B cell (primary cell): ENCODE measurements at regions not wholly inside any gene's neighbourhood (a gene's known extent, or its start where the extent isn't known, plus 50 kb on each side); places are given as distances from the start of the nearest gene placed in this dataset.

Experiments
- ATAC-seq: fragments of 200-7000 bp; cut with Tn5 transposase; one replicate; pipeline ENCODE4 v1.10.0; 2021; ENCODE audit warnings: low read depth, mild to moderate bottlenecking, moderate number of reproducible peaks, moderate library complexity
- CTCF ChIA-PET: fragments of 350-600 bp; sonication (Branson Sonifier 250); formaldehyde crosslinking; loops from one replicate; lab custom pipeline; 2021; ENCODE audit warnings: antibody characterized with exemption, inconsistent platforms; lab: Charles Lee
- POLR2A ChIA-PET: fragments of 350-600 bp; sonication (Branson Sonifier 250); formaldehyde crosslinking; loops from one replicate; lab custom pipeline; 2021; ENCODE audit warnings: antibody characterized with exemption; lab: Charles Lee
- DNase-seq: peaks from one replicate; pipeline ENCODE4 v3.0.0; 2013
- H2AFZ ChIP-seq: 2 replicates; pipeline ENCODE4 v1.6.1; 2012; ENCODE audit warnings: mild to moderate bottlenecking, low read depth, low read length; ENCODE audit not compliant: insufficient read depth, poor library complexity, severe bottlenecking
- H3K27ac ChIP-seq, 2 donors: 1 replicate in 1 of 2; 2 replicates in 1 of 2; pipeline ENCODE4 v1.5.1; 2012 to 2013; ENCODE audit warnings: low read length in 2 of 2, mild to moderate bottlenecking in 2 of 2, moderate library complexity in 1 of 2
- H3K27me3 ChIP-seq, 4 experiments: fragments of 200-600 bp in 1 of 4; sonication (generic) in 1 of 4; replicated peaks in 1 of 4; 1 replicate in 2 of 4; 2 replicates in 2 of 4; pipeline versions ENCODE4 v1.6.1 to v1.7.0; 2013 to 2016; ENCODE audit warnings: low read length in 3 of 4, mild to moderate bottlenecking in 2 of 4, mixed read lengths in 1 of 4, moderate library complexity in 1 of 4; ENCODE audit not compliant: insufficient read depth in 4 of 4, control insufficient read depth in 3 of 4; ENCODE audit errors: control extremely low read depth in 1 of 4
- H3K36me3 ChIP-seq, 2 experiments: replicated peaks in 1 of 2; 1 replicate in 1 of 2; 2 replicates in 1 of 2; pipeline versions ENCODE4 v1.6.1 to v1.7.1; 2013; ENCODE audit warnings: low read length in 1 of 2; ENCODE audit not compliant: insufficient read depth in 2 of 2, control insufficient read depth in 1 of 2; ENCODE audit errors: control extremely low read depth in 1 of 2, extremely low read depth in 1 of 2
- H3K4me1 ChIP-seq, 2 donors: fragments of 200-600 bp in 1 of 2; sonication (generic) in 1 of 2; 1 replicate in 1 of 2; 2 replicates in 1 of 2; pipeline versions ENCODE4 v1.5.1 to v1.6.1; 2013 to 2017; ENCODE audit warnings: low read length in 2 of 2; ENCODE audit not compliant: control insufficient read depth in 2 of 2, insufficient read depth in 2 of 2
- H3K4me2 ChIP-seq: replicated peaks from 2 replicates; pipeline ENCODE3; 2012; ENCODE audit warnings: mild to moderate bottlenecking, low read depth, low read length; ENCODE audit not compliant: poor library complexity, severe bottlenecking
- H3K4me3 ChIP-seq, 5 experiments: fragments of 200-600 bp in 1 of 5; sonication (generic) in 1 of 5; 1 replicate in 3 of 5; 2 replicates in 2 of 5; pipeline versions ENCODE4 v1.5.1 to v1.7.0; 2011 to 2016; ENCODE audit warnings: low read length in 4 of 5, mild to moderate bottlenecking in 4 of 5, low read depth in 2 of 5, control low read depth in 1 of 5, moderate library complexity in 1 of 5; ENCODE audit not compliant: insufficient read depth in 1 of 5; ENCODE audit errors: control extremely low read depth in 1 of 5, extremely low read depth in 1 of 5
- H3K79me2 ChIP-seq: fragments of 200-600 bp; sonication (generic); one replicate; pipeline ENCODE4 v1.6.0; 2016; ENCODE audit warnings: low read length; ENCODE audit not compliant: control insufficient read depth, insufficient read depth
- H3K9ac ChIP-seq: fragments of 200-600 bp; sonication (generic); 2 replicates; pipeline ENCODE4 v1.6.1; 2017; ENCODE audit warnings: mild to moderate bottlenecking, low read length, moderate library complexity
- H3K9me3 ChIP-seq, 3 donors: one replicate each; pipeline versions ENCODE4 v1.6.1 to v1.7.1; 2013; ENCODE audit warnings: low read length in 2 of 3; ENCODE audit not compliant: control insufficient read depth in 2 of 3, insufficient read depth in 1 of 3; ENCODE audit errors: control extremely low read depth in 1 of 3
- H4K20me1 ChIP-seq: 2 replicates; pipeline ENCODE4 v1.6.0; 2012; ENCODE audit warnings: mild to moderate bottlenecking, low read length; ENCODE audit not compliant: insufficient read depth, control insufficient read depth, poor library complexity, severe bottlenecking
- H3K27ac Mint-ChIP-seq: one replicate; pipeline ENCODE4 v1.8.0; 2021; ENCODE audit warnings: mixed read lengths
- H3K27me3 Mint-ChIP-seq: one replicate; pipeline ENCODE4 v1.8.0; 2021; ENCODE audit warnings: mixed read lengths
- H3K4me1 Mint-ChIP-seq: one replicate; pipeline ENCODE4 v1.8.0; 2021; ENCODE audit warnings: mixed read lengths
- H3K4me3 Mint-ChIP-seq: one replicate; pipeline ENCODE4 v1.8.0; 2021; ENCODE audit warnings: mixed read lengths
- H3K9me3 Mint-ChIP-seq: one replicate; pipeline ENCODE4 v1.8.0; 2022; ENCODE audit warnings: mixed read lengths; ENCODE audit not compliant: insufficient read depth
- CTCF ChIP-seq: fragments of 200-600 bp; IDR thresholded peaks from one replicate; pipeline ENCODE4 v1.8.0; 2022; ENCODE audit warnings: antibody characterized with exemption, mild to moderate bottlenecking
- EZH2 ChIP-seq: IDR thresholded peaks from 2 replicates; pipeline ENCODE4 v1.6.1; 2012; ENCODE audit warnings: borderline replicate concordance, low read depth, mild to moderate bottlenecking, moderate library complexity, low read length; ENCODE audit not compliant: insufficient read depth, poor library complexity, severe bottlenecking
- WGBS: methylation state at CpG from one replicate; pipeline ENCODE4 v1.1.5; 2013; ENCODE audit warnings: missing lambda C conversion rate; ENCODE audit not compliant: insufficient coverage; 5-methylcytosine and 5-hydroxymethylcytosine counted together
- intact Hi-C: fragments of 100-400 bp; cut with micrococcal nuclease; formaldehyde crosslinking; loops from one replicate; pipeline ENCODE4 v1.10.0; 2022

DNA sequence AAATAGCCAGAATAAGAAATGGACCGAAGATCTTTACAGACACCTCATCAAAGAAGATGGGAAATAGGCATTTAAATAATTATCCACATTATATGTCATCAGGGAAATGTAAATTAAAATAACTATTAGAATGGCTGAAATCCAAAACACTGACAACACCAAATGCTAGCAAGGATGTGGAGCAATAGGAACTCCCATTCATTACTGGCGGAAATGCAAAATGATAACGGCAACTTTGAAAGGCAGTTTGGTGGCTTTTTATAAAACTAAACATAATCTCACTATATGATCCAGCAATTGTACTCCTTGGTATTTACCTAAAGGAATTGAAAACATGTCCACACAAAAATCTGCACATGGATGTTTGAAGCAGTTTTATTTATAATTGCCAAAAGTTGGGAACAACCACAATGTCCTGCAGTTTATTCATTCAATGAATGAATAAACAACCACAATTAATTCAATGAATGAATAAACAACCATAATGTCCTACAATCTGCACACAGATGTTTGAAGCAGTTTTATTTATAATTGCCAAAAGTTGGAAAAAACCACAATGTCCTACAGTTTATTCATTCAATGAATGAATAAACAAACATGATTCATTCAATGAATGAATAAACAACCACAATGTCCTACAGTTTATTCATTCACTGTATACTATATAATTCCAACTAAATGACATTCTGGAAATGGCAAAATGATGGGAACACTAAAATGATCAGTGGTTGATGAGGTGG lies 117.6 kb upstream of the PCDH18 start:
- ChIA-PET POLR2A (no interaction called here), CTCF (no interaction called here)
- TF ChIP-seq CTCF (no peak), EZH2 (no peak)
- Histone ChIP-seq H3K36me3 (no peaks in the 10 kb centered on the region), H3K4me3 (no peak overlapping the region), H3K27me3 (no peaks in the 10 kb centered on the region), H3K9me3 (no peaks in the 10 kb centered on the region), H3K4me2 (no peak overlapping the region), H3K4me1 (no peaks in the 10 kb centered on the region), H2AFZ (no peak overlapping the region), H3K27ac (no peak overlapping the region), H4K20me1 (no peaks in the 10 kb centered on the region), H3K9ac (no peak overlapping the region), H3K79me2 (no peaks in the 10 kb centered on the region)
- Mint-ChIP-seq H3K4me3 (no peak overlapping the region), H3K27ac (no peak overlapping the region), H3K9me3 (peaks cover 3% of the 10 kb centered on the region), H3K4me1 (no peaks in the 10 kb centered on the region), H3K27me3 (no peaks in the 10 kb centered on the region)
- ATAC-seq (no peak), DNase-seq (no peak)
- intact Hi-C loops = no loop called here
- WGBS = no CpG with 5 or more reads among the region's 3 CpGs

DNA sequence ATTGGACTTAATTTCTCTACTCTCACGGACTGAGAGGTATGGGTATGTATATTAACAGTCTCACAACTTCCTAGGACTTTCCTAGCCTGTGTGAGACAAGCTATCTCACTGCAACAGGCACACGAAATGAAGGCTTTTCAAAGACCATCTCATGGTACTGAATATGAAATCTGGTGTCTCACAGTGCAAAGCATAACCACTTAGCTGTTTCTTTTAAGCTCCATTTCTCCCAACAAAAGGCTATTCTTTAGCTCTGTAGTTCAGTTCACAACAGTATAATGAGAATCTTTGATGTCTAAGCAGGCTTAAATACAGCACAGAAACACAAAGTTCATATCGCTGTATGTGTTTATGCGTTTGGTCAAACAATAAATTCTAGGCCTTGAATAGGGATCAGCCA lies 116.2 kb upstream of the PCDH18 start:
- no peak overlapping the region for H3K27ac Mint-ChIP-seq
- Histone ChIP-seq H3K79me2 (no peaks in the 10 kb centered on the region), H4K20me1 (no peaks in the 10 kb centered on the region), H3K9me3 (no peaks in the 10 kb centered on the region), H3K4me3 (no peak overlapping the region), H3K4me2 (no peak overlapping the region), H2AFZ (no peak overlapping the region), H3K27ac (no peak overlapping the region), H3K27me3 (no peaks in the 10 kb centered on the region), H3K36me3 (no peaks in the 10 kb centered on the region), H3K9ac (no peak overlapping the region), H3K4me1 (no peaks in the 10 kb centered on the region)
- ATAC-seq = no peak
- no peaks in the 10 kb centered on the region for H3K27me3 Mint-ChIP-seq
- H3K4me3 Mint-ChIP-seq = no peak overlapping the region
- no peaks in the 10 kb centered on the region for H3K4me1 Mint-ChIP-seq
- H3K9me3 Mint-ChIP-seq = peaks cover 3% of the 10 kb centered on the region
- no CpG with 5 or more reads among the region's 4 CpGs for WGBS
- no peak for DNase-seq
- intact Hi-C loops = no loop called here
- TF ChIP-seq EZH2 (no peak), CTCF (no peak)
- ChIA-PET CTCF (no interaction called here), POLR2A (no interaction called here)
